ENCODE measurements at regions not wholly inside any gene's neighbourhood (a gene's known extent, or its start where the extent isn't known, plus 50 kb on each side); places are given as distances from the start of the nearest gene placed in this dataset.

GRCh38 chr20:41782255-41782654, 164.1 kb upstream of the CHD6 start:
- H3K4me1 ChIP-seq (ENCODE audit: insufficient read depth, low read length, poor library complexity, severe bottlenecking), result no peaks in the 10 kb centered on the region
- ChIA-PET CTCF (no interaction called here), POLR2A (ENCODE audit: low non-redundant PET) (no interaction called here)
- H3K27ac ChIP-seq (ENCODE audit: low read depth, low read length, poor library complexity, severe bottlenecking), result no peak overlapping the region
- TF ChIP-seq, protein P1, sequence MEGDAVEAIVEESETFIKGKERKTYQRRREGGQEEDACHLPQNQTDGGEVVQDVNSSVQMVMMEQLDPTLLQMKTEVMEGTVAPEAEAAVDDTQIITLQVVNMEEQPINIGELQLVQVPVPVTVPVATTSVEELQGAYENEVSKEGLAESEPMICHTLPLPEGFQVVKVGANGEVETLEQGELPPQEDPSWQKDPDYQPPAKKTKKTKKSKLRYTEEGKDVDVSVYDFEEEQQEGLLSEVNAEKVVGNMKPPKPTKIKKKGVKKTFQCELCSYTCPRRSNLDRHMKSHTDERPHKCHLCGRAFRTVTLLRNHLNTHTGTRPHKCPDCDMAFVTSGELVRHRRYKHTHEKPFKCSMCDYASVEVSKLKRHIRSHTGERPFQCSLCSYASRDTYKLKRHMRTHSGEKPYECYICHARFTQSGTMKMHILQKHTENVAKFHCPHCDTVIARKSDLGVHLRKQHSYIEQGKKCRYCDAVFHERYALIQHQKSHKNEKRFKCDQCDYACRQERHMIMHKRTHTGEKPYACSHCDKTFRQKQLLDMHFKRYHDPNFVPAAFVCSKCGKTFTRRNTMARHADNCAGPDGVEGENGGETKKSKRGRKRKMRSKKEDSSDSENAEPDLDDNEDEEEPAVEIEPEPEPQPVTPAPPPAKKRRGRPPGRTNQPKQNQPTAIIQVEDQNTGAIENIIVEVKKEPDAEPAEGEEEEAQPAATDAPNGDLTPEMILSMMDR (conservative IDR thresholded peaks at IDR 0.05; ENCODE audit: low read depth, low read length), result no peak
- no peak for TF ChIP-seq EZH2 (IDR thresholded peaks at IDR 0.05; ENCODE audit: borderline replicate concordance, low read depth, low read length, poor library complexity, severe bottlenecking)
- intact Hi-C loops (cut with micrococcal nuclease; ENCODE audit: unreplicated experiment), result no loop called here
- no peak overlapping the region for H3K4me3 ChIP-seq (ENCODE audit: low read depth, low read length, poor library complexity, severe bottlenecking)
- peaks cover 9% of the 10 kb centered on the region for H3K27me3 ChIP-seq (replicated peaks; ENCODE audit: insufficient read depth, low read depth, low read length, poor library complexity)
- DNase-seq (ENCODE audit: low spot score), result no peak
- BruUV-seq (replicated peaks), result no TSS peak
- H3K36me3 ChIP-seq (ENCODE audit: insufficient read depth, low read length, poor library complexity, severe bottlenecking), result no peaks in the 10 kb centered on the region
- H3K9me3 ChIP-seq (ENCODE audit: low read depth, low read length, poor library complexity, severe bottlenecking), result no peaks in the 10 kb centered on the region

GRCh38 chr20:41776421-41776820, 158.2 kb upstream of the CHD6 start:
- Histone ChIP-seq H3K36me3 (ENCODE audit: insufficient read depth, low read length, poor library complexity, severe bottlenecking) (no peaks in the 10 kb centered on the region), H3K9me3 (ENCODE audit: low read depth, low read length, poor library complexity, severe bottlenecking) (no peaks in the 10 kb centered on the region), H3K27me3 (replicated peaks; ENCODE audit: insufficient read depth, low read depth, low read length, poor library complexity) (peaks cover 33% of the 10 kb centered on the region), H3K4me1 (ENCODE audit: insufficient read depth, low read length, poor library complexity, severe bottlenecking) (no peaks in the 10 kb centered on the region), H3K27ac (ENCODE audit: low read depth, low read length, poor library complexity, severe bottlenecking) (no peak overlapping the region), H3K4me3 (ENCODE audit: low read depth, low read length, poor library complexity, severe bottlenecking) (no peak overlapping the region)
- no peak for TF ChIP-seq EZH2 (IDR thresholded peaks at IDR 0.05; ENCODE audit: borderline replicate concordance, low read depth, low read length, poor library complexity, severe bottlenecking)
- TF ChIP-seq, protein P1 (conservative IDR thresholded peaks at IDR 0.05; ENCODE audit: low read depth, low read length), result no peak
- ChIA-PET POLR2A (ENCODE audit: low non-redundant PET) (no interaction called here), CTCF (no interaction called here)
- intact Hi-C loops (cut with micrococcal nuclease; ENCODE audit: unreplicated experiment), result no loop called here
- DNase-seq (ENCODE audit: low spot score), result peak; percentile 61
- BruUV-seq (replicated peaks), result no TSS peak

- H3K36me3 ChIP-seq (ENCODE audit: insufficient read depth, low read length, poor library complexity, severe bottlenecking), result no peaks in the 10 kb centered on the region
- intact Hi-C loops (cut with micrococcal nuclease; ENCODE audit: unreplicated experiment), result no loop called here
- TF ChIP-seq EZH2 (IDR thresholded peaks at IDR 0.05; ENCODE audit: borderline replicate concordance, low read depth, low read length, poor library complexity, severe bottlenecking), result no peak
- TF ChIP-seq, protein P1 (conservative IDR thresholded peaks at IDR 0.05; ENCODE audit: low read depth, low read length), result no peak
- no peak overlapping the region for H3K4me3 ChIP-seq (ENCODE audit: low read depth, low read length, poor library complexity, severe bottlenecking)
- DNase-seq (ENCODE audit: low spot score), result no peak
- peaks cover 37% of the 10 kb centered on the region for H3K27me3 ChIP-seq (replicated peaks; ENCODE audit: insufficient read depth, low read depth, low read length, poor library complexity)
- no peaks in the 10 kb centered on the region for H3K4me1 ChIP-seq (ENCODE audit: insufficient read depth, low read length, poor library complexity, severe bottlenecking)
- POLR2A ChIA-PET (ENCODE audit: low non-redundant PET), result no interaction called here
- H3K27ac ChIP-seq (ENCODE audit: low read depth, low read length, poor library complexity, severe bottlenecking), result no peak overlapping the region
- BruUV-seq (replicated peaks), result no TSS peak
- H3K9me3 ChIP-seq (ENCODE audit: low read depth, low read length, poor library complexity, severe bottlenecking), result no peaks in the 10 kb centered on the region
- CTCF ChIA-PET, result no interaction called here
These were observed 156.1 kb upstream of the CHD6 start for GRCh38 chr20:41774291-41774690.
